Mammary epithelial cell (primary cell): ENCODE measurements at regions not wholly inside any gene's neighbourhood (a gene's known extent, or its start where the extent isn't known, plus 50 kb on each side); places are given as distances from the start of the nearest gene placed in this dataset.
A peak's percentile ranks its signal among the peaks of the same experiment; 100 is the strongest.

Experiments used
- CTCF ChIP-seq, 2 donors: IDR thresholded peaks in 1 of 2; conservative IDR thresholded peaks in 1 of 2; 2 replicates each; pipeline ENCODE4 v1.5.1; 2011 to 2012; ENCODE audit warnings: inconsistent platforms in 2 of 2, low read length in 2 of 2, mild to moderate bottlenecking in 2 of 2, control low read depth in 1 of 2, low read depth in 1 of 2; ENCODE audit not compliant: insufficient read depth in 1 of 2; ENCODE audit errors: extremely low read depth in 1 of 2
- EZH2 ChIP-seq: IDR thresholded peaks from 2 replicates; pipeline ENCODE4 v1.6.1; 2012; ENCODE audit warnings: low read length, inconsistent platforms, borderline replicate concordance

DNA sequence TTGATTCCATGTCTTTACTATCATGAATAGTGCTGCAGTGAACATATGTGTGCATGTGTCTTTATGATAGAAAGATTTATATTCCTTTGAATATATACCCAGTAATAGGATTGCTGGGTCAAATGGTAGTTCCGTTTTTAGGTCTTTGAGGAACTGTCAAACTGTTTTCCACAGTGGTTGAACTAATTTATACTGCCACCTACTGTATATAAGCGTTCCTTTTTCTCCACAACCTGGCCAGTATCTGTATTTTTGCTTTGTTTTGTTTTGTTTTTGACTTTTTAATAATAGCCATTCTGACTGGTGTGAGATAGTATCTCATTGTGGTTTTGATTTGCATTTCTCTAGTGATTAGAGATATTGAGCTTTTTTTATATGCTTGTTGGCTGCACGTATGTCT lies 641.6 kb downstream of the SUCLG1 start:
- TF ChIP-seq CTCF (conservative IDR thresholded peaks at IDR 0.05 in 1 of 2, IDR thresholded peaks at IDR 0.05 in 1 of 2; ENCODE audit: extremely low read depth in 1 of 2, insufficient read depth in 1 of 2, low read depth in 1 of 2, low read length in 2 of 2) (peak in 1 of 2 donors; percentile 39), EZH2 (no peak)
